HG02642 (cell line): ENCODE measurements at regions not wholly inside any gene's neighbourhood (a gene's known extent, or its start where the extent isn't known, plus 50 kb on each side); places are given as distances from the start of the nearest gene placed in this dataset.
A peak's percentile ranks its signal among the peaks of the same experiment; 100 is the strongest.

ENCODE experiments used
- ATAC-seq: cut with Tn5 transposase; IDR thresholded peaks from one replicate; pipeline ENCODE4 v1.9.1; 2021; ENCODE audit warnings: mild to moderate bottlenecking; ENCODE audit not compliant: unreplicated experiment, poor library complexity

- no peak for ATAC-seq
Observed at GRCh38 chr1:75984781-75985180, 52.6 kb upstream of the ASB17 start.

- ATAC-seq: peak; percentile 87
Observed at GRCh38 chr1:75985827-75986226, 53.6 kb upstream of the ASB17 start.

- no peak for ATAC-seq
Observed at GRCh38 chr1:75986478-75986877, 54.3 kb upstream of the ASB17 start.

- ATAC-seq: no peak
Observed at GRCh38 chr1:75989121-75989520, 56.9 kb upstream of the ASB17 start.

GRCh38 chr1:75990686-75991085 is 58.5 kb upstream of the ASB17 start:
- ATAC-seq: no peak

- peak; percentile 95 for ATAC-seq
Observed at GRCh38 chr1:75991497-75992114, 59.4 kb upstream of the ASB17 start.

GRCh38 chr1:75992312-75992711 is 60.1 kb upstream of the ASB17 start:
- ATAC-seq: no peak

- no peak for ATAC-seq
Observed at GRCh38 chr1:75993661-75994060, 61.5 kb upstream of the ASB17 start.

GRCh38 chr1:75996196-75996595 is 64.0 kb upstream of the ASB17 start:
- ATAC-seq: no peak

- no peak for ATAC-seq
Observed at GRCh38 chr1:75999034-75999433, 66.8 kb upstream of the ASB17 start.

- ATAC-seq: no peak
Observed at GRCh38 chr1:76003946-76004345, 70.6 kb upstream of the ST6GALNAC3 start.

GRCh38 chr1:76005765-76006164 is 68.8 kb upstream of the ST6GALNAC3 start:
- no peak for ATAC-seq

- no peak for ATAC-seq
Observed at GRCh38 chr1:76006234-76006633, 68.3 kb upstream of the ST6GALNAC3 start.

- ATAC-seq: no peak
Observed at GRCh38 chr1:76010802-76011201, 63.7 kb upstream of the ST6GALNAC3 start.

- no peak for ATAC-seq
Observed at GRCh38 chr1:76012341-76013205, 62.0 kb upstream of the ST6GALNAC3 start.

GRCh38 chr1:76013206-76013581 is 61.4 kb upstream of the ST6GALNAC3 start:
- no peak for ATAC-seq

GRCh38 chr1:76015478-76016103 is 59.0 kb upstream of the ST6GALNAC3 start:
- ATAC-seq: no peak

GRCh38 chr1:76018045-76018444 is 56.5 kb upstream of the ST6GALNAC3 start:
- no peak for ATAC-seq

- no peak for ATAC-seq
Observed at GRCh38 chr1:76021846-76022245, 52.7 kb upstream of the ST6GALNAC3 start.

- ATAC-seq: no peak
Observed at GRCh38 chr1:76023669-76024435, 50.7 kb upstream of the ST6GALNAC3 start.
